Endometrial microvascular endothelial cells (primary cell): ENCODE measurements at regions not wholly inside any gene's neighbourhood (a gene's known extent, or its start where the extent isn't known, plus 50 kb on each side); places are given as distances from the start of the nearest gene placed in this dataset.
"Not testable (repeated sequence)": the region's sequence is repeated elsewhere in the genome, so short reads cannot be mapped to it uniquely, and the experiment has no call there.

Experiments used
- in situ Hi-C: cut with HindIII; loops from 2 replicates; pipeline ENCODE4 v1.10.0; 2017; ENCODE audit warnings: low sequenced_read_pairs, low pct_unique_long_range_greater_than_20kb; ENCODE audit errors: inconsistent ontology term

DNA sequence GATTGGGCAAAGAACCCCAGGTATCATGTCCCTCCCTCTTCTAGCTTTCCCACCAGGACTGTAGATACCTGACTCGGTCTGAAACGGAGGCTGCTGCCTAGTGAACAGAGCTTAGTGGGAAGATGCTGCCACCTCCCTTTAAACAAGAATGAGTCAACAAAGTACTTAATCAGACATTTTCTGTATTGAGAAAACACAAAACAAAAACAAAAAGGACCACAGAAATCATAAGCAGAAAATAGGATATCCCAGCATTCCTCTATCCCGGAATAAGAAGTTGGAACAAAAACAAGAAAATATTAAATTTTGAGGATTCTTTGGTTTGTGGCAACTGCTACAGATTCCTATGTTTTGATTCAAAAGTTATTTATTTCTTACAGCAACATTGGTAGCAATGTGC lies 51.7 kb upstream of the COL8A1 start:
- in situ Hi-C loops, result no loop called here

- in situ Hi-C loops, result no loop called here
Observed at GRCh38 chr3:99579965-99580364, 58.4 kb upstream of the COL8A1 start.

GRCh38 chr3:99579246-99579645 lies 59.1 kb upstream of the COL8A1 start:
- in situ Hi-C loops, result no loop called here

DNA sequence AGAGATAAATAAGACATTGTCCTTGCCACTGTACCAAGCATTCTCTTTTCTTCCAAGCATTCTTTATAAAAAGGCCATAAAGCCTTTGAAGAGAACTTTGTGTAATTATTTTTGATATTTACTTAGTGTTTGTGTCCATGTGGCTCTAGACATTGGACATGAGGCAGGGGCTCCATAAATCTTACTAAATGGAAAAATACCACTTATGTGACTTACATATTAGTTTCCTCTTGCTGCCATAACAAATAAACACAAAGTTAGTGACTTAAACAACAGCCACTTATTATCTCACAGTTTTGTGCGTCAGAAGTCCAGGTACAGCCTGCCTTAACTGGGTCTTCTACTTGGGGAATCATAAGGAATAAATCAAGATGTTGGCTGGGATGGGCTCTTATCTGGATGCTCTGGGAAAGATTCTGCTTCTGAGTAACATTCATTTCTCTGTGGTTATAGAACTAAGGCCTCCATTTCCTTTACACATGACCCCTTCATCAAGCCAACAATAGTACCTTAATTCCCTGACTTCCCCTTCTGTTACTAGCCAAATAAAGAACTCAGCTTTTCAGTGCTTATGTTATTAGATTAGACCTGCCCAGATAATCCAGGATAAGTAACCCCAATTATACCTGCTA lies 59.9 kb upstream of the COL8A1 start:
- in situ Hi-C loops, result no loop called here

- in situ Hi-C loops, result no loop called here
Observed at GRCh38 chr3:99576904-99577559, 61.4 kb upstream of the COL8A1 start.

- in situ Hi-C loops, result no loop called here
Observed at GRCh38 chr3:99575683-99576082, 62.7 kb upstream of the COL8A1 start.

DNA sequence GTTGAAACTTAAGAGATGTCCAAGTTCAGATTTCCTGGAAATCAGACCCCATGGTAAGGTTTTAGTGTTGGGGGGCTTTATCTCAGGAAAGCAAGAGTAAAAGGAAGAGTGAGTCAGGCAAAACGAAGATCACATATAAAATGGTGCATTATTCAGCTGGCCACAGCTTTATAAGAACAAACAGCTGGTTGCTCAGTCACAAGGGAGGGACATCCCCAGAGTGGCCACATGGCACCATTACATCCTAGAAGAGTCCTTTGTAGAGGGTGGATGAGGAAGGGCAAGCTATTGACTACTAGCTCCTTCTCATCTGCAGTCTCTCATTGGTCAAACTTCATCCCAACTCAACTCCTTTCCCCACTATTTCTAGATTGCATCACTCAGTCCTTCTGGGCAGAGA lies 68.3 kb upstream of the COL8A1 start:
- in situ Hi-C loops, result no loop called here

DNA sequence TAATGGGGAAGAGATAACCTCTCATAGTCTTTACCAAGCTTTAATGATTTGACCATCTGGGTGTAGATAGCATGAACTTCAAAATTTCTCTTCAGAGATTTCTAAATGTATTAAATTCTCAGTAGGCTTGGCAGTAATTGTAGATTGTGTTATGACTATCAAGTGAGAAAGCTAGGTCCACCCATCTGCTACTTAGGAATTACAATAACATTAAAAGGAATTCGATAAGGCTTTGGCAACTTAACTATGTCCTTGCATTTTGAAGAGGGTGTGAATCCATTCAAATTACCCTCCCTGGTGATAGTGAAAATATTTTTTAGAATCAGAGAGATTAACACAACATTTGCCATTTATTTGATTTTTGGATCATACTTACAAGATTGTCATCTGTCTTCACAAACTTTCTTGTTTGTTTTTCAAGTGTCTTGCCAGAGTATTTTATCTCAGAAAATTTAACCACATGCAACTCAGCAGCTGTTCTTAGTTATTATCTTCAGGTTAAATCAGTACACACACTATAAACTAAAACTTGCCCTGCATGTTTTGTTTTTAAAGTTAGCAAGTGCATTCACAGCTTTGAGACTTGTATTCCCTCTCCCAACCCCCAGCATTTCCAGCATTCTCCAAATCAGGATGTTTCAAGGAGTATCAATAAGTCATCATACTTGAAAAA lies 69.6 kb upstream of the COL8A1 start:
- in situ Hi-C loops, result no loop called here

DNA sequence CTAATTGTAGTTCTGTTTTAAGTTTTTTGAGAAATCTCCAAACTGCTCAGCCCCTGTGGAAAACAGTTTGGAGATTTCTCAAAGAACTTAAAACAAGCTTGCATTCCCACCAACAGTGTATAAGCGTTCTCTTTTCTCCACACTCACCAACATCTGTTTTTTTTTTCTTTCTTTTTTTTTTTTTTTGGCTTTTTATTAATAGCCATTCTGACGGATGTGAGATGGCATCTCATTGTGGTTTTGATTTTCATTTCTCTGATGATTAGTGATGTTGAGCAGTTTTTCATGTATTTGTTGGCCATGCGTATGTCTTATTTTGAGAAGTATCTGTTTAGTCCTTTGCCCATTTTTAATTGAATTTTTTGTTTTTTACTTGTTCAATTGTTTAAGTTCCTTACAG lies 73.1 kb upstream of the COL8A1 start:
- in situ Hi-C loops, result no loop called here

- in situ Hi-C loops, result no loop called here
Observed at GRCh38 chr3:99562990-99563607, 75.3 kb upstream of the COL8A1 start.

- in situ Hi-C loops, result no loop called here
Observed at GRCh38 chr3:99562138-99562537, 76.3 kb upstream of the COL8A1 start.

GRCh38 chr3:99561056-99561455 lies 77.3 kb upstream of the COL8A1 start:
- in situ Hi-C loops, result no loop called here

GRCh38 chr3:99559196-99559595 lies 79.2 kb upstream of the COL8A1 start:
- in situ Hi-C loops, result no loop called here

DNA sequence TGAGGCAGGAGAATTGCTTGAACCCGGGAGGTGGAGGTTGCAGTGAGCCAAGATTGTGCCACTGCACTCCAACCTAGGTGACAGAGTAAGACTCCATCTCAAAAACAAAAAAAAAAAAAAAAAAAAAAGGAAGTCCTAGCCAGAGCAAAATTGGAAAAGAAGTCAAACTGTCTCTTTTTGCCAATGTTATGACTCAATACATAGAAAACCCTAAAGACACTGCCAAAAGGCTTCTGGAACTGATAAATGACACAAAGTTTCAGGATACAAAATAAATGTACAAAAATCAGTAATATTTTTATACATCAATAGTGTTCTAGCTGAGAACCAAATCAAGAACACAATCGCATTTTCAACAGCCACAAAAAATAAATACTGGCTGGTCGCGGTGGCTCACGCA lies 82.5 kb upstream of the COL8A1 start:
- in situ Hi-C loops, result not testable (repeated sequence)

DNA sequence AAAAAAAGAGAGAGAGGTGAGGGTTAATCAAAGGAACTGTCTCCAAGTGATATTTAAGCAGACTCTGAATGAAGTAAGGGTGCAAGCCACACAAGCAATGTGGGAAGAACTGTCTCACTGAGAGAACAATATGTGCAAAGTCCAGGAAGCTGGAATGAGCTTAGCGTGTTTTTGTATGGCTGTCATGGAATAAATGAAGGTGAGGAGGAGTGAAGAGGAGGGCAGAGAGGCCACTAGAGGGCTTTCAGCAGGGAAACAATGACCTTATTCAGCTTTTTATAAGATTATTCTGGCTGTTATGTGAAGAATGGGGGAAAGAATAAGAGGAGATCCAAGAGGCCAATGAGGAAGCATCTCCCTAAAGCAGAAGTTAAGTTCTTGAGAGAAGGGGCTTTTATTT lies 86.9 kb upstream of the COL8A1 start:
- in situ Hi-C loops, result no loop called here

- in situ Hi-C loops, result loop anchor here (10.0 kb wide), 1 partner anchor 95 kb away; no protein-coding TSS in a partner anchor
Observed at GRCh38 chr3:99549957-99550603, 88.3 kb upstream of the COL8A1 start.

DNA sequence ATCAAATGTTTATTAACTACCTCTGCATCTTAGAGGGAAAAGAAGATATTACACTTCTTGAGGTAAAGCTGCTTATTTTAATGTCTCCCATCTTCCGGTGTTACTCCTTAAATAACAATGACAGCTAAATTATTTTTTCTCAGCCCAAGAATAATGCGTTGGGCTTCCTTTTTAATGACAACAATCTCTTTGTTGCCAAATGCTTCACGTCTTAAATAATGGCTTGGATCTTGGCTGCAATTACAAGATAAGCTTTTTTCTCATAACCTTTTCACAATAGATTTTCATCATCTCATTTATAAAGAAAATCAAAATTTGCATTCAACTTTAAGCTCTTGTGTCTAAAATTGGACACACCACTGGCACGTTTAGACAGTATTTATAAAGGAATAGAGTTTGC lies 89.2 kb upstream of the COL8A1 start:
- in situ Hi-C loops, result loop anchor here (10.0 kb wide), 1 partner anchor 96 kb away; no protein-coding TSS in a partner anchor

DNA sequence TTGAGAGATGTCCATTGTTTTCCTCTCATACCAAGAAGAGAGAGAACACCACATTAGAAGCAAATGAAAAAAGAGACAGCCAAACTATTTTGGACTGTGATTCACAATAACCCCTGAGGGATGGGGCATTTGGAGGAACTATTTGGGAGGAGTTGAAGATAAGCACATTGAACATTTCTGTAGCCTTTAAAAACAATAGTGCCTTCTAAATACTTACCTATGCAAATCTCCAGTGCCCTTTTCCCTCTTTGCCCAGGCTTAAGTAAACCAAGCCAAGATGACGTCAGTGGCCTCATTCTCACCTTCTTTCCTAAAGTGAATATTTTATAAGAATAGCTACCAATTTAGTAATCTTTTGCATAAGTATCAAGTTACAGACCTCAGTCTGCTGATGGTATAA lies 89.7 kb upstream of the COL8A1 start:
- in situ Hi-C loops, result loop anchor here (10.0 kb wide), 1 partner anchor 96 kb away; no protein-coding TSS in a partner anchor

- in situ Hi-C loops, result loop anchor here (10.0 kb wide), 1 partner anchor 99 kb away; no protein-coding TSS in a partner anchor
Observed at GRCh38 chr3:99545941-99546580, 92.3 kb upstream of the COL8A1 start.
